ENCODE measurements at regions not wholly inside any gene's neighbourhood (a gene's known extent, or its start where the extent isn't known, plus 50 kb on each side); places are given as distances from the start of the nearest gene placed in this dataset.

GRCh38 chr5:166031926-166032325 lies 2259.5 kb upstream of the WWC1 start:
- Histone ChIP-seq H3K9me3 (ENCODE audit: low read length) (no peaks in the 10 kb centered on the region), H3K4me1 (ENCODE audit: insufficient read depth, low read length) (no peaks in the 10 kb centered on the region), H3K36me3 (ENCODE audit: insufficient read depth, low read length) (no peaks in the 10 kb centered on the region), H3K27me3 (ENCODE audit: insufficient read depth, low read length) (no peaks in the 10 kb centered on the region), H2AFZ (ENCODE audit: low read depth, low read length) (no peak overlapping the region), H3K4me3 (ENCODE audit: low read length) (no peak overlapping the region)

DNA sequence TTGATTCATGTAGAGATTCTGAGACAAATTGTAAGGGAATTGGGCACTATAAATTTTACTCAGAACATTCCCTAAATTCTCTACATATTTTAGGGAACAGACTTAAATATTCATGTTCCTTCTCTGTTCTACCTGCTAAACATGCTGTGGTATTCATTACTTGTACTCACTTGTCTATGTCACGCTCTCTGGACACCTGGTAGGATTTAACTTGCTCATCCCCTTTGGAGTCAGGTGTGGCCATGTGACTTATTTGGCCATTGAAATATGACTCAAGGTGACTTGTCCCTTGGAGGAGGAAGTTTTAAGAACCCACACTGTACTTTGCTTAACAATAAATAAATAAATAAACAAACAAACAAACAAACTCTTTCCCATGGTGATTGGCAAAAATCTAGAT lies 2258.8 kb upstream of the WWC1 start:
- no peak overlapping the region for H2AFZ ChIP-seq (ENCODE audit: low read depth, low read length)
- H3K4me1 ChIP-seq (ENCODE audit: insufficient read depth, low read length): no peaks in the 10 kb centered on the region
- no peaks in the 10 kb centered on the region for H3K27me3 ChIP-seq (ENCODE audit: insufficient read depth, low read length)
- H3K9me3 ChIP-seq (ENCODE audit: low read length): no peaks in the 10 kb centered on the region
- no peak overlapping the region for H3K4me3 ChIP-seq (ENCODE audit: low read length)
- H3K36me3 ChIP-seq (ENCODE audit: insufficient read depth, low read length): no peaks in the 10 kb centered on the region

DNA sequence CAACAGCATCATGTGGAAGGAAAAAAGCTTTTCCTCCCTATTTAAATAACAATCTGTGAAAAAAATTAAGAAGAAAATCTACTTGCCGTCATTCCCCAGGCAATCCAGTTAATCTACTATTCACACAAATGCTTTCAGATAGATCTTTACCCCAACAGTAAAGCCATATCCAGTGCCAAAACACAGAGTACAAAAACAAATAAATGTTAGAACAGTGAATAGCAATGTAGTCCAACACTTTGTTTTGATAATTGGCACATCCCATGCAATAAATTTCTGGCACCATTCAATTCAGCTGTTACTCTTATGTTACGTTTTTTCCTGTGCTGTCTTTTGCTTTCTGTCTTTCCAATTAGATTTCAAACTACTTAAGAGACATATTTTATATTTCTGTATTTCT lies 2245.5 kb upstream of the WWC1 start:
- H3K27me3 ChIP-seq (ENCODE audit: insufficient read depth, low read length): no peaks in the 10 kb centered on the region
- no peaks in the 10 kb centered on the region for H3K9me3 ChIP-seq (ENCODE audit: low read length)
- H3K4me3 ChIP-seq (ENCODE audit: low read length): no peak overlapping the region
- H3K36me3 ChIP-seq (ENCODE audit: insufficient read depth, low read length): no peaks in the 10 kb centered on the region
- H3K4me1 ChIP-seq (ENCODE audit: insufficient read depth, low read length): peaks cover 2% of the 10 kb centered on the region
- H2AFZ ChIP-seq (ENCODE audit: low read depth, low read length): no peak overlapping the region

DNA sequence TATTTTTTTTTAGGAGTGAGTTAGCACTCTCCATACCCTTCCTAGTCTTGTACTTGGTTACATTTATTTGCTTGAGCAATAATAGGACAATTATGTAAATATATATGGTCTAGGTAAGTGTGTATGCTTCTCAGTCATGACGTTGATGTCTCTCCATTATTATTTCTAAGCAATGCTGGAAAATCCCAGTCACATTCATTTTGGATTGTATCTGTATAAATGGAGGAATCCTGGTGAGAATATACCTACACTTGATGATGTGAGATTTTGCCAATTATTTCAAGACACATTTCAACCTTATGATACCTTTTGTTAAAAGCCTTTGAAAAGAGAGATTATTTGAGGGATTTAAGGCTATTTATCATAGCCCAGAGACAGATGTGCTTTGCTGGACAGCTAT lies 2244.5 kb upstream of the WWC1 start:
- no peaks in the 10 kb centered on the region for H3K27me3 ChIP-seq (ENCODE audit: insufficient read depth, low read length)
- no peaks in the 10 kb centered on the region for H3K36me3 ChIP-seq (ENCODE audit: insufficient read depth, low read length)
- H3K4me1 ChIP-seq (ENCODE audit: insufficient read depth, low read length): peaks cover 2% of the 10 kb centered on the region
- H3K9me3 ChIP-seq (ENCODE audit: low read length): no peaks in the 10 kb centered on the region
- no peak overlapping the region for H2AFZ ChIP-seq (ENCODE audit: low read depth, low read length)
- no peak overlapping the region for H3K4me3 ChIP-seq (ENCODE audit: low read length)

GRCh38 chr5:166050531-166050930 lies 2240.9 kb upstream of the WWC1 start:
- no peaks in the 10 kb centered on the region for H3K27me3 ChIP-seq (ENCODE audit: insufficient read depth, low read length)
- H3K4me1 ChIP-seq (ENCODE audit: insufficient read depth, low read length): peaks cover 2% of the 10 kb centered on the region
- H3K4me3 ChIP-seq (ENCODE audit: low read length): no peak overlapping the region
- H3K36me3 ChIP-seq (ENCODE audit: insufficient read depth, low read length): no peaks in the 10 kb centered on the region
- no peaks in the 10 kb centered on the region for H3K9me3 ChIP-seq (ENCODE audit: low read length)
- H2AFZ ChIP-seq (ENCODE audit: low read depth, low read length): no peak overlapping the region

DNA sequence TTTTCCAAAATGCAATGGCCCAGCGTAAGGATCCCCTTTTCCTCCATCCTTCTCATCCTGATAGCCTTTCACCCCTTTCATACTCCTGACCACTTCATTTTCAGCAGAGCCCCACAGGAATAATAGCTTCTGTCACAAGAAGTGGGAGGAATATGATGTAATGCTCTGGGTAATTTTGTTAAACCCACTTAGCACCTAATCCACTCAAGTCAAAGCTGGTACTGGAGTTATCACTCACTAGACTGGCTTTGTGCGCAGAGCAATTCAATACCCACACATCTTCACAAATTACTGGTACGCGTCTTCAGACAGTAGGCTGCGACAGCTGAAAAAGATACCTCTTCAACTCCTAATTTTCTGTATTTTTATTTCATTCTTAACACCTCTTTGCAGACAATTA lies 2232.8 kb upstream of the WWC1 start:
- H3K36me3 ChIP-seq (ENCODE audit: insufficient read depth, low read length): no peaks in the 10 kb centered on the region
- no peak overlapping the region for H3K4me3 ChIP-seq (ENCODE audit: low read length)
- no peaks in the 10 kb centered on the region for H3K4me1 ChIP-seq (ENCODE audit: insufficient read depth, low read length)
- no peak overlapping the region for H2AFZ ChIP-seq (ENCODE audit: low read depth, low read length)
- no peaks in the 10 kb centered on the region for H3K9me3 ChIP-seq (ENCODE audit: low read length)
- H3K27me3 ChIP-seq (ENCODE audit: insufficient read depth, low read length): no peaks in the 10 kb centered on the region

GRCh38 chr5:166062094-166062493 lies 2229.4 kb upstream of the WWC1 start:
- H3K27me3 ChIP-seq (ENCODE audit: insufficient read depth, low read length): no peaks in the 10 kb centered on the region
- H3K9me3 ChIP-seq (ENCODE audit: low read length): no peaks in the 10 kb centered on the region
- no peak overlapping the region for H2AFZ ChIP-seq (ENCODE audit: low read depth, low read length)

GRCh38 chr5:166062719-166063118 lies 2228.7 kb upstream of the WWC1 start:
- Histone ChIP-seq H2AFZ (ENCODE audit: low read depth, low read length) (no peak overlapping the region), H3K9me3 (ENCODE audit: low read length) (no peaks in the 10 kb centered on the region), H3K36me3 (ENCODE audit: insufficient read depth, low read length) (no peaks in the 10 kb centered on the region), H3K4me1 (ENCODE audit: insufficient read depth, low read length) (no peaks in the 10 kb centered on the region), H3K4me3 (ENCODE audit: low read length) (no peak overlapping the region), H3K27me3 (ENCODE audit: insufficient read depth, low read length) (no peaks in the 10 kb centered on the region)

More at GRCh38 chr5:166062094-166062493, 2229.4 kb upstream of the WWC1 start:
- Histone ChIP-seq H3K4me3 (ENCODE audit: low read length) (no peak overlapping the region), H3K36me3 (ENCODE audit: insufficient read depth, low read length) (no peaks in the 10 kb centered on the region), H3K4me1 (ENCODE audit: insufficient read depth, low read length) (no peaks in the 10 kb centered on the region)

- no peaks in the 10 kb centered on the region for H3K36me3 ChIP-seq (ENCODE audit: insufficient read depth, low read length)
- no peaks in the 10 kb centered on the region for H3K9me3 ChIP-seq (ENCODE audit: low read length)
- H3K27me3 ChIP-seq (ENCODE audit: insufficient read depth, low read length): no peaks in the 10 kb centered on the region
- no peak overlapping the region for H3K4me3 ChIP-seq (ENCODE audit: low read length)
- no peaks in the 10 kb centered on the region for H3K4me1 ChIP-seq (ENCODE audit: insufficient read depth, low read length)
- H2AFZ ChIP-seq (ENCODE audit: low read depth, low read length): no peak overlapping the region
These were observed 2228.2 kb upstream of the WWC1 start for GRCh38 chr5:166063261-166063660.

DNA sequence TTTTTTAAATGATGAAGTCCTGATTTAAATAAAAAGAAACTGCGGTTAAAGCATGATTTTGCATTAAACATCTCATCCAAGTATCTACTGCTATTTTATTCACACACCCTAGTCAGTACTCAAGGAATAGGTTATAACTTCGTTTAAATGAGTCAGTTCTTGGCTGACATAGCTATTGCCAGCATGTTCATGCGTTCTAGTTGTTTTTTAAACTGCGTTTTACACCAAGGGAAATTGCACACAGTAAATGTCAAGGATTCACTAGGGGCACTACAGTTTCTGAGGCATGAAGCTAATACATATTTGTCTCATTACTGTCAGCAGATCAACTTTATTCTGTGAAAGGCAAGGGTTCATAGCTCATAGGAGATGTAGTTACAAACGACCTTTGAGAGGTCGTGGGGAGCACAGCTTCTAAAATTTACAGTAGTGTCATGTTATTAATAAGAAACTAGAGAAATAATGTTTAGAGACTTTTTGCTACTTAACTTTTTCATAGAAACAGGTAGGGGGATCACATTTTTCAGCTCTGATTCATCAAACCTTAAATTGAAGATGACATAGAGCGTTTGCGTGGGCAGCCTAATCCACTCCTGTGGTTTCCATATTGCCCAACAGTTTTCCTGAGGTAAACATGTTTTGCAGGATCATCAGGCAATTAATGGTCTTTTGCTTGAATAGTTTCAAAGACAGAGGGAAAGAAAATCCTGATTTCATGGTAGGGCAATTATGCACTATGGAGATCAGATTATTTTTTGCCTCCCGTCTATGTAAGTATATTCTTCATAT lies 2222.7 kb upstream of the WWC1 start:
- Histone ChIP-seq H3K4me1 (ENCODE audit: insufficient read depth, low read length) (peaks cover 2% of the 10 kb centered on the region), H3K36me3 (ENCODE audit: insufficient read depth, low read length) (no peaks in the 10 kb centered on the region), H3K27me3 (ENCODE audit: insufficient read depth, low read length) (no peaks in the 10 kb centered on the region), H3K9me3 (ENCODE audit: low read length) (no peaks in the 10 kb centered on the region), H3K4me3 (ENCODE audit: low read length) (no peak overlapping the region), H2AFZ (ENCODE audit: low read depth, low read length) (no peak overlapping the region)

GRCh38 chr5:166073901-166074581 lies 2217.4 kb upstream of the WWC1 start:
- no peaks in the 10 kb centered on the region for H3K27me3 ChIP-seq (ENCODE audit: insufficient read depth, low read length)
- no peak overlapping the region for H3K4me3 ChIP-seq (ENCODE audit: low read length)
- H3K36me3 ChIP-seq (ENCODE audit: insufficient read depth, low read length): no peaks in the 10 kb centered on the region
- H3K9me3 ChIP-seq (ENCODE audit: low read length): no peaks in the 10 kb centered on the region
- peaks cover 17% of the 10 kb centered on the region for H3K4me1 ChIP-seq (ENCODE audit: insufficient read depth, low read length)
- H2AFZ ChIP-seq (ENCODE audit: low read depth, low read length): no peak overlapping the region

DNA sequence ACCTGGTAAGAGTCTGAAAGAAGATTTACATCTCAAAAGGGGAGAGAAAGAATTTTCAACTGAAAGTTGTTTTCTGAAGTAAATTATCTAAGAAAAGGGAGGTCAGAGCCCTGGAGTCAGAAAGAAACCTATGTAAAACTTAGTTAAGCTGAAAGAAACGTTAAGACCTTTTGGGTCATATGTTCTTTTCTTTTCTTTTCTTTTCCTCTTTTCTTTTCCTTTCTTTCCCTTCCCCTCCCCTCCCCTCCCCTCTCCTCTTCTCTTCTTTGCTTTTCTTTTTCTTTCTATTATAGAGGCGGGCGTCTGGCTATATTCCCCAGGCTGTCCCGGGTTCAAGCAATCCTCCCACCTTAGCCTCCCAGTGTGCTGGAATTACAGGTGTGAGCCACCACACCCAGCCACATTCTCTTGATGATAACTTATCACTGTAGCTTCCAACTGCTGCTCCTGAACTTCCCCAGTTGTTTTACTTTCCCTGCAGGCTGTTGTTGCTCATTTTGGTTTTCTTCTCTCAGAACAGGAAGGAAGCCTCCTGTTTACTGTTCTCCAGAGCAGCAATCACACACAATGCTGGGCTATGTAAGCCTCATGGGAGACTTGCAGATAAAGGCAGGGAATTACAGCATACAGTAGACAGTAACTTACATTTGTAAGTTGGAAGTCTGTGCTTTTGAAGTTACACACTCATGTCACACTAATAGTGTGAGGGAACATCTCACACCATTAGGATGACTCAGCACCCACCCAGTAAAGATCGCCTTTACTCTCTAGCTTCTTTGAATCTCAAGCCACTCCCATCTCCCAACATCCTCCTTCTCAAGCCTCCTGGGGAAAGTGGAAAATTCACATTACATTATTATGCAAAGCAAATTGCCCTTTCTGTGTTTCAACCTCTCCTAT lies 2216.6 kb upstream of the WWC1 start:
- no peaks in the 10 kb centered on the region for H3K9me3 ChIP-seq (ENCODE audit: low read length)
- peaks cover 17% of the 10 kb centered on the region for H3K4me1 ChIP-seq (ENCODE audit: insufficient read depth, low read length)
- no peak overlapping the region for H3K4me3 ChIP-seq (ENCODE audit: low read length)
- H2AFZ ChIP-seq (ENCODE audit: low read depth, low read length): no peak overlapping the region
- no peaks in the 10 kb centered on the region for H3K36me3 ChIP-seq (ENCODE audit: insufficient read depth, low read length)
- no peaks in the 10 kb centered on the region for H3K27me3 ChIP-seq (ENCODE audit: insufficient read depth, low read length)

Measured in neuron (in vitro differentiated cells).